C4-2B (cell line): ENCODE measurements at regions not wholly inside any gene's neighbourhood (a gene's known extent, or its start where the extent isn't known, plus 50 kb on each side); places are given as distances from the start of the nearest gene placed in this dataset.

Source experiments
- H3K27ac ChIP-seq: fragments of 450-650 bp; 2 replicates; pipeline ENCODE4 v1.5.1; 2017
- ZFX ChIP-seq: fragments of 450-650 bp; IDR thresholded peaks from 2 replicates; pipeline ENCODE4 v1.6.1; 2017
- TF ChIP-seq, protein P1 (sequence below): fragments of 450-650 bp; conservative IDR thresholded peaks from 2 replicates; pipeline ENCODE4 v1.5.1; 2017; ENCODE audit warnings: mild to moderate bottlenecking

- no peak overlapping the region for H3K27ac ChIP-seq
- no peak for TF ChIP-seq ZFX
- TF ChIP-seq, protein P1, sequence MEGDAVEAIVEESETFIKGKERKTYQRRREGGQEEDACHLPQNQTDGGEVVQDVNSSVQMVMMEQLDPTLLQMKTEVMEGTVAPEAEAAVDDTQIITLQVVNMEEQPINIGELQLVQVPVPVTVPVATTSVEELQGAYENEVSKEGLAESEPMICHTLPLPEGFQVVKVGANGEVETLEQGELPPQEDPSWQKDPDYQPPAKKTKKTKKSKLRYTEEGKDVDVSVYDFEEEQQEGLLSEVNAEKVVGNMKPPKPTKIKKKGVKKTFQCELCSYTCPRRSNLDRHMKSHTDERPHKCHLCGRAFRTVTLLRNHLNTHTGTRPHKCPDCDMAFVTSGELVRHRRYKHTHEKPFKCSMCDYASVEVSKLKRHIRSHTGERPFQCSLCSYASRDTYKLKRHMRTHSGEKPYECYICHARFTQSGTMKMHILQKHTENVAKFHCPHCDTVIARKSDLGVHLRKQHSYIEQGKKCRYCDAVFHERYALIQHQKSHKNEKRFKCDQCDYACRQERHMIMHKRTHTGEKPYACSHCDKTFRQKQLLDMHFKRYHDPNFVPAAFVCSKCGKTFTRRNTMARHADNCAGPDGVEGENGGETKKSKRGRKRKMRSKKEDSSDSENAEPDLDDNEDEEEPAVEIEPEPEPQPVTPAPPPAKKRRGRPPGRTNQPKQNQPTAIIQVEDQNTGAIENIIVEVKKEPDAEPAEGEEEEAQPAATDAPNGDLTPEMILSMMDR, result no peak
These were observed 108.5 kb upstream of the CNTN1 start for GRCh38 chr12:40583743-40584142.

DNA sequence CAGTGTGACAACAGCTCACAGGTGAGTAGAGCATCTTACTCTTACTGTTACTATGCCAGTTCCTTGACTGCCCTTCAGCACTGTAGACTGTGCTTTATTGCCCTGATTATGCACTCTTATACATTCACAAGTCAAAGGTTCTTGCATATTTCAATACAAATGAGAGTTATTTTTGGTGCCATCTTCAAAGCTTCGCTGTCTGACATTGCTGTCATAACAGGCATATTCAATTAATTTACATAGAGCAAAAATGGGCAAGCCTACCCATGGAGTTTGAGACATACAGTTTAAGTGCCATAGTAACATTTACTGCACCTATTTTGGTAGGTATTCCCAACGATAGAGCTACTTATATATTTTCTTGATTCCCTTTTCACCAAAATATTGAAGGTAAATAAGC, 107.5 kb upstream of the CNTN1 start:
- no peak overlapping the region for H3K27ac ChIP-seq
- TF ChIP-seq, protein P1, result no peak
- TF ChIP-seq ZFX, result no peak

DNA sequence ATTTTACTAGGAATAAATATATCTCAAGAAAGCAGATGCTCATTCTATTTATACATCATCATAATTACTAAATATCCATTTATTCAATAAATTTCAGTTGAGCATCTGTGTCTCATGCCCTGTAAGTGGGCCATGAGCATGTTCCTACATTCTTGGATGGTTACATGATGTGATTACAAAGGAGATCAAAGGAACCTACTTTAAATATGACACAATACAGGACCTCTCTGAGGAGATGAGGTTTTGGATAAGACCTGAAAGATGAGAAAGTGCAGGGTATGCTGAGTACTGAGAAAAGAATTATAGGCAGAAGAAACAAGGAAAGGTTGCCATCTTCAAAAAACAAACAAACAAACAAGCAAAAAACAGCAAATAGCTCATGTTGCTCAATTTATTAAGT, 105.4 kb upstream of the CNTN1 start:
- H3K27ac ChIP-seq, result no peak overlapping the region
- TF ChIP-seq, protein P1, result no peak
- no peak for TF ChIP-seq ZFX

- no peak overlapping the region for H3K27ac ChIP-seq
- no peak for TF ChIP-seq ZFX
These were observed 104.8 kb upstream of the CNTN1 start for GRCh38 chr12:40587421-40587820.

DNA sequence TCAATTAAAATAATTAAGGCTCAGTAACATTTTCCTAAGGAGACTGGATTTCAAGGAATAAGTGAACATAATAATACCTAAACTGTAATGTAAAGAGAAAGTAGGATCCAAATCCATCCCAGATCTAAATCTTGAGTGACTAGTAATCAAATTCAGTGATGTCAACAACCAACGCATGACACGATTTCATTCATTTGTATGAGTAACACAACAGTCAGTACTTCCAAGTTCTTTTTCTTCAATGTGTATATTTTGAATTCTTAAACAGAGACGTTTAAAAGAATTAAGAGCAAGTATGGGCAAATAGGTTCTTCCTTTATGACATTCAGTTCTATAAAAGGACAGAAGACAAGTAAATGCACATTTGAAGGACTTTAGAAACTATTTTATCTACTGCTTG, 104.3 kb upstream of the CNTN1 start:
- no peak for TF ChIP-seq ZFX
- TF ChIP-seq, protein P1, result no peak
- no peak overlapping the region for H3K27ac ChIP-seq

GRCh38 chr12:40597133-40597532, 95.1 kb upstream of the CNTN1 start:
- no peak overlapping the region for H3K27ac ChIP-seq
- no peak for TF ChIP-seq ZFX
- TF ChIP-seq, protein P1, result no peak

DNA sequence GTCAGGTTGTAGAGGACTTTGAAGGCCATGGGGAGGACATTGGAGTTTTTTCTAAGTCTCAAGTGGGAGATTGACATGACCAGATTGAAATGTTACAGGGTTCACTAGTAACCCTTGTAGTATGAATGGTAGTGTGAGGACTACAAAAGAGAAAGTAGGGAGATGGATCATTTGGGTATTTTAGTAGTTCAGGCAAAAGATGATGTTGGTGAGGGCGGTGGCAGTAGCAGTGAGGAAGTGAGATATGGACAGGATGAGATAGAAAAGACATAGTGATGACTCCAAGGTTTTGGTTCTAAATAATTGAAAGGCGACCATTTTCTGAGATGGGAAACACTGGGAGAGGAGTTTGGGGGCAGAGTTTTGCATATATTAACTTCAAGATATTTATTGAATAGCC, 94.2 kb upstream of the CNTN1 start:
- H3K27ac ChIP-seq, result no peak overlapping the region
- no peak for TF ChIP-seq ZFX
- TF ChIP-seq, protein P1, result no peak

- TF ChIP-seq ZFX, result no peak
- TF ChIP-seq, protein P1, result no peak
- H3K27ac ChIP-seq, result no peak overlapping the region
These were observed 89.7 kb upstream of the CNTN1 start for GRCh38 chr12:40602562-40602961.
